ENCODE measurements at regions not wholly inside any gene's neighbourhood (a gene's known extent, or its start where the extent isn't known, plus 50 kb on each side); places are given as distances from the start of the nearest gene placed in this dataset.

GRCh38 chr18:66156946-66157687, 406.3 kb downstream of the CDH7 start:
- Histone ChIP-seq H3K27ac (ENCODE audit: low read depth, low read length) (no peak overlapping the region), H3K27me3 (ENCODE audit: control insufficient read depth, insufficient read depth, low read length) (no peaks in the 10 kb centered on the region), H3K4me3 (ENCODE audit: low read depth, low read length) (no peak overlapping the region), H3K9me3 (ENCODE audit: control insufficient read depth, insufficient read depth, low read length) (peaks cover 5% of the 10 kb centered on the region)
- TF ChIP-seq CTCF (IDR thresholded peaks at IDR 0.05; ENCODE audit: low read depth, low read length): no peak
- POLR2A ChIA-PET: no interaction called here
- no peak for DNase-seq (ENCODE audit: low read depth, low spot score)
- CTCF ChIA-PET: no interaction called here

DNA sequence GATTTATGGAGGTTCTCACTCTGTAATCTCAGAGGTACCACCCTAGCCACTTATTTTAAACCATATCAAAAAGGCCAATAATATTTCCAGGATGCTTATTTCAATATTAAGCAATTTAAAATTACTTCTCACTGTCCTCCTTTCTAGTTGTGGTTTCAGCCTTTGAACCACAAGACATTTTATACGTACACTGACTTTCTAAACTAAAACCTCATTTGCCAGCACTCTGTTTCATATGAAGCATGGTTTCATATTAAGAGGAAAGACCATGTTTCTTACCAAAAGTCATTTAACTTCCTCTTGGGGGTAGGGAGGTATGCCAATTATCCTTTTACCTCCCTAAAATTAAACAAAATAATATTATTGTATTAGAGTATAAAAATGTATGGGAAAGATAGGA, 399.8 kb downstream of the CDH7 start:
- no peak overlapping the region for H3K27ac ChIP-seq (ENCODE audit: low read depth, low read length)
- ChIA-PET POLR2A (no interaction called here), CTCF (no interaction called here)
- no peak overlapping the region for H3K4me3 ChIP-seq (ENCODE audit: low read depth, low read length)
- no peak for DNase-seq (ENCODE audit: low read depth, low spot score)
- H3K27me3 ChIP-seq (ENCODE audit: control insufficient read depth, insufficient read depth, low read length): no peaks in the 10 kb centered on the region
- peaks cover 4% of the 10 kb centered on the region for H3K9me3 ChIP-seq (ENCODE audit: control insufficient read depth, insufficient read depth, low read length)
- TF ChIP-seq CTCF (IDR thresholded peaks at IDR 0.05; ENCODE audit: low read depth, low read length): no peak

DNA sequence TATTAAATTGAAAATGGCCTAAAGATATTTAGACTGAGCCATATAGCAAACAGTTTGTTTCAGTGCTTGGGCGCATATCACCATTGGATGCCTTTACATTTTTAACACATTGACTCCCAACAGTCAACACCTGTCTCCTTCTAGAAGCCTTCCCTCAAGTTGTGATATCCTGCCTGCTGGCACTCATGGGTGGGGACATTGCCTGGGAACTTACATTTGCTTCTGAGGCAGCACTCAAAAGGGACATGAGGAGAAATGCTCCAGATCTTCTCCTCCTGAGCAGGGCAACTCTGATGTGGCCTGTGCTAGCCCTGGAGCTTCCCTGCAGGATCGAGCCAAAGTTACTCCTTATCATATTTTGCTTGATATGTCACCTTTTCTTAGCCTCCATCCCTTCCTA, 392.2 kb downstream of the CDH7 start:
- ChIA-PET CTCF (no interaction called here), POLR2A (no interaction called here)
- H3K27ac ChIP-seq (ENCODE audit: low read depth, low read length): no peak overlapping the region
- no peak for TF ChIP-seq CTCF (IDR thresholded peaks at IDR 0.05; ENCODE audit: low read depth, low read length)
- no peaks in the 10 kb centered on the region for H3K27me3 ChIP-seq (ENCODE audit: control insufficient read depth, insufficient read depth, low read length)
- no peak overlapping the region for H3K4me3 ChIP-seq (ENCODE audit: low read depth, low read length)
- no peak for DNase-seq (ENCODE audit: low read depth, low spot score)
- peaks cover 13% of the 10 kb centered on the region for H3K9me3 ChIP-seq (ENCODE audit: control insufficient read depth, insufficient read depth, low read length)

DNA sequence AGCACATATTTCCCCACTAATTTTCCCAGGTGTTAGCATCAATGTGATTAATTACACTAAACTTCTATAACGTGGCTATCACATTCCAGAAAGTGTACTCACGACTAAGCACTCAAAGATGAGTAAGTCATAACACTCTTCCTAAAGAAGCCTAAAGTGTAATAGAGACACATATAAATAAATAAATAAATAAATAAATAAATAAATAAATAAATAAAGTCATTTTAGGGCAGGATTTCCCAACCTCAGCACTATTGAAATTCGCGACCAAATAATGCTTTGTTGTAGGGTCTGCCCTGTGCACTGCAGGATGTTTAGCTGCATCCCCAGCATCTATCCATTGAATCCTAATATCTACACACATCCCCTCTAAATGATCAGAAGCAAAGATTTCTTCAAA, 390.9 kb downstream of the CDH7 start:
- ChIA-PET CTCF (no interaction called here), POLR2A (no interaction called here)
- peaks cover 10% of the 10 kb centered on the region for H3K9me3 ChIP-seq (ENCODE audit: control insufficient read depth, insufficient read depth, low read length)
- no peak for DNase-seq (ENCODE audit: low read depth, low spot score)
- H3K4me3 ChIP-seq (ENCODE audit: low read depth, low read length): no peak overlapping the region
- H3K27ac ChIP-seq (ENCODE audit: low read depth, low read length): no peak overlapping the region
- H3K27me3 ChIP-seq (ENCODE audit: control insufficient read depth, insufficient read depth, low read length): no peaks in the 10 kb centered on the region
- no peak for TF ChIP-seq CTCF (IDR thresholded peaks at IDR 0.05; ENCODE audit: low read depth, low read length)

DNA sequence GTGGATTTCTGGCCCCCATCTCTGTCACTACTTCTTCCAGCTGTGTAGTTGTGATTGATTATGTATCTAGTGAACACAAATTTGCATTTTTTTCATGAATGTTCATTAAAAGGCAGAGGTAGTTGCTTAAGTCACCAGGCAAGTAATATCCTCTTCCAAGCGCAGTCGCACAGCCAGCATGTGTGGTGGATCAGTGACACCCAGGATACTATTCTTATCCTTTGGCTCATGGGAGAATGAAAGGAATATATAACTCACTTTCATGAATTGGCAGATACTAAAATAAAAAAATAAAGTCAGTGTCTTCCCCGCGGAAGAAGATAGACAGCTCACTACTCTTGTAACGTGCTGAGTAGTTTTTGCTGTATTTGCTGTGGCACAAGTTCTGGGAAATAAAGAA, 387.8 kb downstream of the CDH7 start:
- no peak for DNase-seq (ENCODE audit: low read depth, low spot score)
- ChIA-PET POLR2A (no interaction called here), CTCF (no interaction called here)
- Histone ChIP-seq H3K27ac (ENCODE audit: low read depth, low read length) (no peak overlapping the region), H3K27me3 (ENCODE audit: control insufficient read depth, insufficient read depth, low read length) (no peaks in the 10 kb centered on the region), H3K9me3 (ENCODE audit: control insufficient read depth, insufficient read depth, low read length) (peaks cover 10% of the 10 kb centered on the region), H3K4me3 (ENCODE audit: low read depth, low read length) (no peak overlapping the region)
- TF ChIP-seq CTCF (IDR thresholded peaks at IDR 0.05; ENCODE audit: low read depth, low read length): no peak

Data from AG04450 (cell line).